ENCODE measurements at regions not wholly inside any gene's neighbourhood (a gene's known extent, or its start where the extent isn't known, plus 50 kb on each side); places are given as distances from the start of the nearest gene placed in this dataset.
"Not testable (repeated sequence)": the region's sequence is repeated elsewhere in the genome, so short reads cannot be mapped to it uniquely, and the experiment has no call there.

DNA sequence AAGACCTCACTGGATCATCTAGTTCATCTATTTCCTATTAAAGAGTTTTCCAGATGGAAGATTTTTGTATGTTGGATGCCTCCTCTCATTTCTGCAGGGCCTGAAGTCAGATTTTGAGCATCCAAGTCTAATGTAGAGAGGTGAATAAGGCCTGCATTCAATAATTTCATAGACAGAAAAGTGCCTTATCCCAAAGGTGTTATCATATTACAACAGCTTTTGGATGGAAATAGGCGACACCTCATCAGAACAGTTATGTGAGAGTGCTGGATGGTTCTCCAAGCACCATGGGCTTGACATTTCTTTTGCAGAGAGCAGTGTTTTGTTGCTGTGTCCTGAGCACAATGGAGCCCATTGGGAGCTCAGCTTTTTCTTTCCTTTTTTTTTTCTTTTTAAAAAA, 162.4 kb upstream of the MEOX2 start:
- no peak for DNase-seq

- DNase-seq: no peak
Observed at GRCh38 chr7:15848362-15848761, 161.9 kb upstream of the MEOX2 start.

DNA sequence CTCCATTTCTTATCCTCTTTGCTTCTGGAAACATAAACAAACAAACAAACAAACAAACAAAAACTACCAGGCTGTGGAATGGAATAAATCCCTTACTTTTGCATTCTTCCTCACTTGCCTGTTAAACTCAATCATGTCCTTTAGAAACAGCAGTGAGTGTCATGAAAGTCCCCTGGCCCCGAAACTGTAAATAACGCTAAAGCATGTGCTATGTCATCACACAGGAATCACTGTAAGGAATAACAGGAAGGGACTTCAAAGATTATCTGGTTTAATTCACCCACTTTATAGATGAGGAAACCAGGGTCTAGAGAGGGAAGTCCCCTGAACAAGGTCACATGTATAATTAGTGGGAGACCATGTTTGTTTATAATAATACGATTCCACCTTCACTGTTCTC, 159.4 kb upstream of the MEOX2 start:
- DNase-seq: no peak

DNA sequence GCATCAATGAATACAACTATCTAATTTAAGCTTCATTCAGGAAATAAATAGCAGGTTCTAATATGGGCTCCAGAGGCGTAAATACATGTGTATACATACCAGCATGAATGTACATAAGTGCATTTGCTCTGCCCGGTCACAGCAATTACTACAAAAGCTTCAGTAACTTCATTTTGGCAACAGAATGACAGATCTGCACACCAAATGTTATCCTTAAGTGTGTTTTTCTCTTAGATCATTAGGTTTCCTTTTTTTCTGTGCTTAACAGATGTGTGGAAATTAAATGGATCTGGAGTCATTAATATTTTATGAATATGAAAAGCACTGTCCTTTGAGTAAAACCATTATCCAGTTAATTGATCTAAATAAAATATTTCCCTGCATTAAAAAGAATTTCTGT, 159.0 kb upstream of the MEOX2 start:
- DNase-seq: no peak

- no peak for DNase-seq
Observed at GRCh38 chr7:15839416-15840100, 153.1 kb upstream of the MEOX2 start.

- DNase-seq: no peak
Observed at GRCh38 chr7:15838265-15838664, 151.8 kb upstream of the MEOX2 start.

DNA sequence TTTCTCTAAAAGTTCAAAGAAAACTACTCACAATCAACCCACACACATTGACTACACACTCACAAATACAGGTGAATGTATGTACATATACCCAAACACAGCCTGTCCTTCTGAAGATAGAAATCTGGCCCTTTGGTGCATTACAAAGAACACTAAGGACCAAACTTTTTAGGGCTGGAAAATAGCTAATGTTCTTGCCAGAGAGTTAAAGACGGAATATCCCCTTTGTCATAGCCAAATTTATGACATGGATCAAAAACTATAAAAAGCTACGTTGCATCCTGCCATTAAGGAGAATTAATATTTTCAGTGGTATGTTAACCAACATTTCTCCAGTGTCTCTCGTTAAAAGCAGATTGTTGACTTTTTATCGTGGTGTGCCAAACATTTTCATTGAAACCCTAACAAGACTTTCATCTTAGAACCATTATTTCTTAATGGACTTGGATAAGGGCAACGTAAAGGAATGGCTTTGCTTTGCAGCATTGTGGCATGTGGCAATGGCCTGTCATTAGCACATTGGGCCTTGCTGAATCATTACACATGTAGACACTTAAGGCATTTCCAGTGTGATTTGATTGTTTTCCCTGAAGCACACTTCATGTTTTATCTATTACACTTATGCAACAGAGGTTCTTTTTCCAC, 150.9 kb upstream of the MEOX2 start:
- DNase-seq: no peak

GRCh38 chr7:15836651-15837050, 150.2 kb upstream of the MEOX2 start:
- DNase-seq: no peak

- DNase-seq: no peak
Observed at GRCh38 chr7:15836041-15836440, 149.6 kb upstream of the MEOX2 start.

DNA sequence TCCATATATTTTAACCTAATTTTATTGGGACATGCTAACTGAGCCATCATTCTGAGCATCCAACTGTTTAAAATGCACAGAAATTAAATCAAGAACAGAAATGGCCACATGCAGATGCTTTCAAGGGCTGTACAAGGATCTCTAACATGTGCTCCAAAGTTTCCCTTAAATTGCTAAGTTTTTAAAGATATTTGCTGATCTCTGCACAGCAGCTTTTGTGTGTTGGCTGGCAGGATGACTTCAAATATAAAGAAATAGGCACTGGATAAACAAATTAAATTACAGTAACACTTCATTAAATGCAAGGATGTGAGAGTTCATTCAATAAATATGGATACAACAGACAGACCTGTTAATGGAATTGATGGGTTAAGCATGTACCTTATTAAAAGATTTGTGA, 148.0 kb upstream of the MEOX2 start:
- DNase-seq: no peak

- DNase-seq: no peak
Observed at GRCh38 chr7:15832996-15833395, 146.5 kb upstream of the MEOX2 start.

GRCh38 chr7:15831606-15832005, 145.1 kb upstream of the MEOX2 start:
- DNase-seq: no peak

- no peak for DNase-seq
Observed at GRCh38 chr7:15829691-15830090, 143.2 kb upstream of the MEOX2 start.

DNA sequence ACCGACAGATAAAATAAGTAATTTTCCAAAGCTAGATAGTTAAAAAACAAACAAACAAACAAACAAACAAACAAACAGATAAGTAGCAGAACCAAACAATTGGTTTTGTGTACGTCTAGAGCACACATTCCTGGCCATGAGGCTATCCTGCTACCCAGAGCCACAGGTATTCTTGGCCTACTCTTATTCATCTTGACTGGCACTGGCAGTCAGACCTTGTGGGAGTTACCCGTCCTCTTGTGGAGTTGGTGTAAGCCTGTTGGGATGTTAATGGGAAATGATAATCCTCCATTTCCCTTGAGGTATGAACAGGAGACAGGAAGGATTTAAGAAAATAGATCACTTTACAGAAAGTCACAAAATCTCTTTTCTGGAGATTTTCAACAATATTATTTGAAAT, 142.4 kb upstream of the MEOX2 start:
- DNase-seq: no peak

DNA sequence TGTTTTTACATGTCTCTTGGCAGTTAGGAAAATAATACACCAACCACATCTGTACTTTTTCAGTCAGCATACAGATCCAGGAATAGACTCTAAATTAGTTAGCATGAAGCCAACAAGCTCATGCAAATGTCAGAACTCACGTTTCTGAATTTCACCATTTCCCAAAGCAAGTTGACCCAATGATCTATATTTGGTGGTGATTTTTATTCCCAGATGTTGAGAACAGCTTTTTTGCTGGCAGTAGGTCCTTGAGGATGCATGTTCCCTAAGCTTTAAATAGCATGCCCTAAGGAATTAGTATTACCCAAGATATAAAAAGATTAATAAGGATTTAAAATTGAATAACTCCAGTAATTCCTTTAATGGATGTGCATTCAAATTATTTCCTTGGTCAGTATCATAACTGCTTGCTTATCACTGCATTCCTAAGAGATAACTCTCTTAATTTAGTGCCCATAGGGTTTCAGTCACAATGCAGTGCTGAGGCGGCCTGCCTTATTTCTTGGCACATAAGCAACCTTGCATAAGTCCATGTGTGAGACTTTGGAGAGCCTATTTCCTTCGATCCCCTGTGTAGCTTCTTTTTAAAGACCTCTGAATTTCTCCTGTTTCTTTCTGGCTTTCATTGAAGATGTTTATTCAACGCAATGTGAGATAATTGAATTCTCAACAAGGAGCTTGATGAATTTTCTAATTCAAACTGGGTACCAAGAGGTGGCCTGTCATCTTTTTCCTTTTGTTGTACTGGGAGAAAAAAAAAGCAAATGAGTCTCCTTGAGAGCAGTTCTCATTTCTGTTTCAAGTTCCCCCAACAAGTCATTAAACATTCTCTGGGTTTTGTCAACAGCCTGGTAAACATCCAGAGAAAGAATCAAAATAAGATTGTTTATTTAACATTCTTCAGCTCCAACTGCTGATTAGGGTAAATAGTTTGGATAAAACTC, 135.3 kb upstream of the MEOX2 start:
- no peak for DNase-seq

- no peak for DNase-seq
Observed at GRCh38 chr7:15820319-15820718, 133.8 kb upstream of the MEOX2 start.

DNA sequence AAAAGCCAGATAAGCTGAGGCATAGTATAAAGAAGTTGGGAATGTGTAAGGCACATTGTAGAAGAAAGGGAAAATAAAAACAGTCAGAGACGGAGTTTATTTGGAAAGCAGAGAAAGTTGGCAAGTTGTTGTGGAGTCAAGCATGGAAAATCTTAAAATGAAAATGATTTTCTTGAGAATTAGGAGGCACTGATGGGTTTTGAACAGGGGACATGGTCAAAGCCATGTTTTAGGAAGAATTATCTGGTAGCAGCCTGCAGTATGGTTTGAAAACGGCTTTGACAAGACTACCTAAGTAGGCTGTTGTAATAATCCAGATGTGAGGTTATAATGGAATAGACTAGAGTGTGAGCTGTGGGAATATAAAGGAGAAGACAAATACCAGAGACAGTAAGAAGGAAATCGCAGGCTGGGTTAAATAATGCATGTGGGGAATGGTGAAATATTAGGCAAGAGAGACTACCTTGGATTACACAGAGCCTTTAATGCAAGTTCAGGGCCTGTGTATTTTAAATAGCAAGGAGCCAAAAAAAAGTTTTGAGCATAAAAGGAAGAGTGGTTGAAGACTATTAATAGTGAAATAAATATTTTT, 130.4 kb upstream of the MEOX2 start:
- no peak for DNase-seq

DNA sequence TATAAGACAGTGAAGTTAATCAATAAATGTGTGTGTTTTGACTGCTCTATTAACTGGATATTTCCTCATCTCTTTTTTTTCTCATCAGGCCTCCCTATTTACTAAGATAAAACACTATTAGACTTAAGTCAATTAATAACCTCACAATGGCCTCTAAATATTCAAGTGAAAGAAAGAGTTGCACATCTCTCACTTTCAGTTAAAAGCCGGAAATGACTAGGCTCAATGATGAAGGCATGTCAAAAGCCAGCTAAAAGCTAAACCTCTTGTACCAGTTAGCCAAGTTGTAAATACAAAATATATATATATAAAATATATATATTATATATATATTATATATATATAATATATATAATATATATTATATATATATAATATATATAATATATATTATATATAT, 127.0 kb upstream of the MEOX2 start:
- DNase-seq: no peak

- not testable (repeated sequence) for DNase-seq
Observed at GRCh38 chr7:15810383-15810782, 123.9 kb upstream of the MEOX2 start.

GRCh38 chr7:15809936-15810335, 123.5 kb upstream of the MEOX2 start:
- DNase-seq: not testable (repeated sequence)

- no peak for DNase-seq
Observed at GRCh38 chr7:15805891-15806290, 119.4 kb upstream of the MEOX2 start.

DNA sequence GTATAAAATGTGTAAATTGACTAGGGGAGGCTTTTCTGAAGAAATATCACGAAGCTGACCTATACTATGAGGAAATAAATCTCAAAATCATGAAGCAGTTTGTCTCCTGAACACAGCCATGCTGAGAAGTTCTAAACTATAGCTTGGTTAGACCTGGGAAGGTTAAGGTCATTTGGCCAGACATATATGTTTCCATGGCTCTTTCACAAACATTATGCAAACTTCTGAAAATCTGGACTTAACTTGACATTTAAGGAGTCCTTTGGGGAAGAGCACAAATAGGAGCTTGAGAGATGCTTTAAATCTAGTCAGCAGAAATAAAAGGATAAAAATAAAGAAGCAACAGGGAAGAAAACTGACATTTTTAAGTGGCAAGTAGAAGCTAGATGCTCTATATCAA, 115.9 kb upstream of the MEOX2 start:
- DNase-seq: no peak

DNA sequence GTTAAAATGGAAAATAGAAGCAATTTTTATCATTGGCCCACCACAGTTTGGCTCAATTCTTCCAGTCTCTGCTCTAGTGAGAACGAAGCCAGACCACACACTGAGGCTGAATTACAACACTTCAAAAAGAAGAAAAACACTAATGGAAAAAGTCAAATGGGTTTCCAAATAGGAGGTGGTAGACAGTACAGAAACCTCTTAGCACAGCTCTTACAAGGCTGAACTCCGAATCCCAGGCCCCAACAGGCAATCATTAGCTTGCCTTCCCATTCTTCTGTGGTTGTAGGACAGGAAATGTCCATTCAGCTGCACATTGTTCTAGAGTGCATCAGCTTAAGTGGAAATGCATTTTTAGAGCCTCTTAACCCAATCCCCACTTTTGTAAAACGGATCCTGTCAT, 115.1 kb upstream of the MEOX2 start:
- DNase-seq: no peak
